Activated naive CD4-positive, alpha-beta T cell treated with anti-CD3 and anti-CD28 coated beads, Interleukin-2, amount 50 U/mL, for 16 hours (primary cell): ENCODE measurements at regions not wholly inside any gene's neighbourhood (a gene's known extent, or its start where the extent isn't known, plus 50 kb on each side); places are given as distances from the start of the nearest gene placed in this dataset.

Experiments used
- DNase-seq: peaks from one replicate; pipeline ENCODE4 v3.0.0-alpha.2; 2020

DNA sequence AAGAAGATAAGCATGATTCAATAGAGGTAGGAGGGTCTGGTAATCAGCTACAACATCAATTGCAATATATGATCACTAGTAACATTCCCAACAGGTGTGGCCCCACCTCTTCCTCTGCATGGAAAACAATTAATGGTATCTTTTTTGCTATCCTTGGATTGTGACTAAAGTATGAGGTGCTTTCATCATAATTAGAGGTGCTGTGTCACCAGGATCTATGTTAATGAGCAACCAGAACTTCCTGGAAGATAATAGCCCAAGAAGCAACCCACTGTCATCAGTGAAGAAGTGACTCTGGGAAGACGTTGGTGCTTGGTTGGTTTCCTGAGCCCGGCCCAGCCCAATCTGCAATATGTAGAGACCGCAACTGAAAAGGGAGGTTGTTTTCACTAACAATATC, 167.2 kb downstream of the SETD4 start:
- DNase-seq = no peak

DNA sequence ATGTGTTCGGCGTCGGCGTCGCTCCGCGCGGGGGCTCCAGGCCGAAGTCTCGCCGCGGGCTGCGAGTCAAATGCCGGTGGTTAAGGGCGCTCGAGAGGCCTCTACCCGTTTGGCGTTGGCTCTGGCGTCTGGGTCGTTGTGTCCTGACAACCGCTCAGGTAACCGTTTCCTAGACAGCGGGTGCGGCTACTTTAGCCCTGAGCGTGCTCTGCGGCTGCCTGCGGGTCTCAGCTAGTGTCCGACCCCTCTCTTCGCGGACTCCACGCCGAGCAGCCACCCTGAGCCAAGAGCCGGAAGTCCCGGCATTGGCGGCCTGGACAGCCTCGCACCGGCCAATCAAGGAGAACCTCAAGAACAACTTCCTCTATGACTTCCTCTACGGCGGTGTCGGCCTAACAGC, 173.4 kb downstream of the SETD4 start:
- no peak for DNase-seq

DNA sequence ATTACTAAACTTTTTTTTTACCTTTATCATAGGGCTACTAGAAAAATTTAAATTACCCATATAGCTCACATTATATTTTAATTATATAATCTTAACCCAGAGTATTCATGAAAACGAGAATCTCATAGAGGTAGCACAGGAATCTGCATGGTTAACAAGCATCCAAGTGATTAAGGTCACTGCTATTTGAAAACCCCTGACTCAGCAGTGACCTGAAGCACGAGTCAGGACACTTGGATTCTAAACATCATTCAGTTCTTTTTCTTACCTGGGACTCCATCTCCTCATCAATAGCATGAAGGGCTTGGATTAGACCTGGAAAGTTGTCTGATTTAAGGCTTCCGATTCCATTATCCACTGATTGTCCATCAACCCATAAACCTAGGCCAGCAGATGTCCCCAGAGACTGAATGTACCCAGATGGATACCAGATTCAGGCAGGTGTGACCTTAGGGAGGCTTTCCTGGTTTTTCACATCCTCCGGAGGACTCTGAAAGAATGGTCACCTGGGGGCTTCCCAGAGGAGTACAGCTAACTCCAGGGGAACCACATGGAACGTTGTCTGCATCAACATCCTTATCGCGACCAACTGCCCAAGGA, 174.3 kb downstream of the SETD4 start:
- no peak for DNase-seq

DNA sequence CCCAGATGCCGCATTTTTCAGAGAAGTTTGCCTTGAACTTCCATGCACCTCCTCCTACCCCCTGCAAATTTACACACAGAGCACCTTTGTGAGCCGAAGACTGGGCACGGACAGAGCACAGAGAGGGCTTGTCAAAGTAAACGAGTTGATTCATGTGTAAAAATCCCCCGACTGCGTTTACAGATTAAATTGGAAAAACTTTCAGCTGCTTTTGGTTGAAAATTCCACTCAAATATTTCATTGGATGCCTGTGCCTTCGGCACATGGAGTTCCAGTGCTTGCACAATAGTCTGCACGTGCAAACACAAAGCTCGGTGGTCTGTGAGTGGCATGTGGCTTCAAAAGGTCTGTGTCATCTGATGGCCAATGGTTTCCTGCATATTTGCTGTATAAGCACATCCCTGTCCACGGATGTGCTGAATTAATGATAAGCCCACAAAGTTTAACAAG, 177.5 kb downstream of the SETD4 start:
- no peak for DNase-seq

DNA sequence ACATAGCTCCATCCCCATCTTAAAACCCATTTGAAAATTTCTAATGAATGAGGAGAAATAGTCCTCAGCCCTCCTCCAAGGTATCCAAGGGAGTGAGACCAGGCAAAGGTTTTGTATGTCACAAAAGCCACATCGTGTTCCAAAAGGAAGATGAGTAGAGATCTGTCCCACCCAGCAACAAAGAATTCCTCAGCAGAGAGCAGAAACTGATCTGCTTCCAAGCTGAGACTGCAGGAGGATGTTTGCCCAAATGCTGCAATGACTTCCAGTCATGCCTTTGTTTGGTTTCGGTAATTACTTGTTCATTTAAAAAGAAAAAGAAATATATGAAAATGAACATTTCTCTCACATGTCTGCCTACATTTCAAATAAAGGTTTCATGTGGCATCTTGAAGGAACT, 186.9 kb downstream of the SETD4 start:
- DNase-seq = no peak

DNA sequence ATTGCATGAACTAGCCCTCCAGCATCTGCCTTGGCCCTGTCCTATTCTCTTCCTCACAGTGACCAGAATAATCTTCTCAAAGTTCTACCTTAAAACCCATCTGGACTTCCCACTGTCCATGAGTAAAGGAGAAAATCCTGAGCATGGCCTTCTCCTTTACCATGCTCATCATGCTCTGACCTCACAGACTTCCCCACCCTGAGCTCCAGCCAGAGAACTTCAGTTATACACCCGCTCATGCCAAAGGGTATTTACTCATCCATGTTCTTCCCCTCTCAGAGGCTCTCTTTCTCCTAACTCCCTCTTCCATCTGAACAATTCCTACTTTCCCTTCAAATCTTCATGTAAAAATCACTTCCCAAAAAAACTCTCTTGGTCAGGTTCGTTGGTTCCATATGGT, 188.4 kb downstream of the SETD4 start:
- DNase-seq = no peak

DNA sequence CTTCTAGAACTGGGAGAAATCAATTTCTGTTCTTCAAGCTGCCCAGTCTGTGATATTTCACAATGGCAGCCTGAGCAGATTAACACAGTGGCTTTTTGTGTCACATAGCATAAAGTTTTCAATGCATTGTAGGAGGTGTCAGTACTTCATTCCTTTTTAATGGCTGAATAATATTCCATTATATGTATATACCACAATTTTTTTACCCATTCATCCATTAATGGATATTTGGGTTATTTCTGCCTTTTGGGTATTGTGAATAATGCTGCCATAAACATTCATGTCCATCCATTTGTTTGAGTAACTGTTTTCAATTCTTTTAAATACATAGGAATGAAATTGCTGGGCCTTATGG, 191.5 kb downstream of the SETD4 start:
- no peak for DNase-seq

DNA sequence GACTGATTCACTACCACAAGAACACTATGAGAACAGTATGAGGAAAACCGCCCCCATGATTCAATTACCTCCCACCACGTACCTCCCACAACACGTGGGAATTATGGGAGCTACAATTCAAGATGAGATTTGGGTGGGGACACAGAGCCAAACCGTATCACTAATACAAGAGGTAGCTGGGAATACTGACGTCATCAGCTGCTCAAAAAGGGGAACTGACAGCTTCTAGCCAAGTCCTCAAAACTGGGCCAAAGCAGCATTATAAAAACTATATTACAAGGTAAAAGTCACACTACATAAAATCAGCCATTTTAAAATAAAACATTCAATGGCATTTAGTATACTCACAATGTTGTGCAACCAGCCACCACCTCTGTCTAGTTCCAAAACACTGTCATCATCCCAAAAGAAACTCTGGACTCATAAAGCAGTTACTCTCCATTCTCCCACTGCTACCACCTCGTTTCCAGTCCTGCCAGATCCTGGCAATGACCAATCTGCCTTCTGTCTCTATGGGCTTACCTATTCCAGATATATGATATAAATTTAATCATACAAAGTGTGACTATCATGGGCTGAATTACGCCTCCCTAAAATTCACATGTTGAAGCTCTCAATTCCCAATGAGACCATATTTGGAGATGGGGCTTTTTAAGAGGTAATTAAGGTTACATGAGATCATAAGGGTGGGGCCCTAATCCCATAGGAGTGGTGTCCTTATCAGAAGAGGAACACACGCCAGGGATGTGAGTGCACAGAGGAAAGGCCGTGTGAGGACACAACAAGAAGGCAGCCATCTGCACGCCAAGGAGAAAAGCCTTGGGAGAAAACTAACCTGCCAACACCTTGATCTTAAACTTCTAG, 192.1 kb downstream of the SETD4 start:
- DNase-seq = no peak

DNA sequence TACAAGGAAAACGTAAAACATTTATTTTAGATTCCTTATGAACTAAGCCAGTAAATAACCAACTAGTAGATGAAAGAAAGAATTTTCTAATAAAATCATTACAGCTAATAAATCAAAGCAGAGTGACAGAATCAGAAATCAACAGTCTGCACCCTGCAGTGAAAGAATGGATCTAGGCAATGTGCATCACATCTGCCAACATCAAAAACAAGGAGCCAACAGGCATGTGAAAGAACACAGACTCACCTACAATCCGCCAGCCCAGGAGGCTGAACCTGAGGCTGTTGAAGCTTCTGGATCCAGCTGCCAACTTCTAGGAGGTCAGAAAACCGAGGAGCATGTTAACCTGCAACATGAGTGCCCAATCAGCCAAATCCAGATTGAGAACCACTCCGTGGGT, 196.3 kb downstream of the SETD4 start:
- DNase-seq = no peak

DNA sequence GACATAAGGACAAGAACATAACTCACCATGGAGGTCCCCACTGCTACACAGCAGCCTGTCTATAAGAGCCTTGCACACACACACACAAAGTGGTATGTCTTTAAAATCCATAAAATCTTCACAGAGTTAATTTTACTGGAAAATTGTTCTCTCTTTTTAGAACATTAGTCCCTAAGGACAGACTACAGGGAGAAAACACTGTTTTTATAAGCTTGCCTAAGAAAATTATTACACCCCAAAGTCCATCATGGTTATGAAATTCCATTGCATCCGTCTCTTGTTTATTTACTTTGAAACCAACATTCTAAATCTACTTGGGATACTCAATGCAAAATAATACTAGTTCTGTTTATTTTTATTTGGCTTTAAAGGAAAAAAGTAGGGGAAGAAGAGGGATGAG, 197.4 kb downstream of the SETD4 start:
- DNase-seq = no peak

DNA sequence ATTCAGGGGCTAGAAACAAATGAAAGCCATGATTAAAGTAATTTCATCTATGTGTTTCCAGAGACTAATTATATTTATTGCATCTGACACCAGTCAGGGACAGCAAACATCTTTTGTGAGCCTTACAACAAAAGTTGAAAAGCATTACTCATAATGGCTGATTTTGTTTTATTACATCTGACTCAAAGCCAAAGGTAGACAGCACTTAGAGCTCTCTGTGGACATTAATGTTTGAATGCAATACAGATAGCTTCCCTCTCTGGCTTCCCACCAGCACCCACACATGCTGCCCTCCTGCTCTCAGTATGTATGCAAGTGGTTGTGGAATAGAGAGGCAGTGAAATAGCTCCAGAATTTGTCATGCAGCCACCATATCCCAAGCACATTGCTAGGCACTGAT, 198.7 kb downstream of the SETD4 start:
- DNase-seq = no peak

DNA sequence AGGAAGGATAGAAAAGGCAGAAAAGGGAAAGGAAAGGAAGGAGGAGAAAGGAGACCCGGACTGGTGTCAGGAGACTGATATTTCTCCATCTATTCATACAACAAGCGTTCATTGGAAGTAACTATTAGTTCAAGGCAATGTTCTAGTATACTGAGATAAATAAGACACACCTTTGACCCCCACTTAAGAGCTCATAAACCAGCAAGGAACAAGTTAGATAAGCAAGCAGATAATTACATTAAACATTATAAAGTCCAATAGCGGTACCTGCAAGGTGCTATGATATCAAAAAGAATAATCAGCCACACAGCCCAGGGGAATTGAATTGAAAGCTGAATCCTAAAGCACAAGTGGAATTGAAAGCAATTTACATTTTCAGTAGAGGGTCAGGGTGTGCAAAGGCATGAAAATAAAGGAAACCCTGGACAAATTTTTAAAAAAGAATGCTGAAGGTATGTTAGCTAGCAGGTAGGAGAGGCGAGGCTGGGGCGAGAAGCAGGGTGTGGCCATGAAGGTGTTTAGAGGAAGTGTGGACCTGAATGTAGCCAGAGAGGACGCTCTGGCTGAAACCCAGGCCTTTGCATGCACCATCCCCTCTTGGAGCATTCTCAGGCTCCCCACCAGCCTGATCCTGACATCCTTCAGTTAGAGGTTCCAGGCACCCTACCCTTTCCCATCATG, 200.0 kb downstream of the SETD4 start:
- DNase-seq = no peak

DNA sequence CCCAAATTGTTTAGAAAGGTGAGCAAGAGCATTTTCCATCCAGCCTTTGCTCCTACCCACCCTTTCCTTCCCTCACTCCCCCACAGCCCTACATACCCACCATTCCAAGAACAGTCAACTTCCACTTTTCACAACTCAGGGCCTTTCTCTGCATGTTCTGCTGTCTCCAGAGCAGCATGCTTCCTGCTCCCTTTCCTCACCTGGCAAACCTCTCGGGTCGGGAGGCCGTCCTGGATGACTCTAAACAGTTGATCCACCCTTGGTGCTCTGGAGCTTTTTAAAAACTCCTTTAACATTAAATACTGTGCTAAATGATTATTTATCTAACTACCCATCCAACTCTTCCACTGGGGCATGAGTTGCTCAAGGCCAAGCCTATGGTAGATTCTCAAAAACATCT, 200.6 kb downstream of the SETD4 start:
- no peak for DNase-seq

DNA sequence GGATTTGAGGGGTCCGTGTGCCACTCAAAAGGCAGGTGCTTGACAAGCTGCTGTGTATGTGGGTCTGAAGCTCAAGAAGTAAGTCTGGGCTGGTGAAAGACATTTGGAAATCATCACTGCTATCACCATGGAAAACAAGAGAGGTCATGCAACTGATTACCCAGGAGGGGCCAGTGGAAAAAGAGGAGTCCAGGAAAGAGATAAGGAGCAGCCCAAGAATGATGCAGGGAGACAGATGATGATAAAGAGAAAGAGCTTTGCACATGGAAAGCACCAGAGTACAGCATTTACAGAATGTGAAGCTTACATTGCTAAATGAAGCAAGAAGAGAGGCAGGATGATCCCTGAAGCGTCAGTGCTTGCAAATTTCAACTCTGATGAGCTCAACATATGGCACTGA, 203.2 kb downstream of the SETD4 start:
- no peak for DNase-seq

DNA sequence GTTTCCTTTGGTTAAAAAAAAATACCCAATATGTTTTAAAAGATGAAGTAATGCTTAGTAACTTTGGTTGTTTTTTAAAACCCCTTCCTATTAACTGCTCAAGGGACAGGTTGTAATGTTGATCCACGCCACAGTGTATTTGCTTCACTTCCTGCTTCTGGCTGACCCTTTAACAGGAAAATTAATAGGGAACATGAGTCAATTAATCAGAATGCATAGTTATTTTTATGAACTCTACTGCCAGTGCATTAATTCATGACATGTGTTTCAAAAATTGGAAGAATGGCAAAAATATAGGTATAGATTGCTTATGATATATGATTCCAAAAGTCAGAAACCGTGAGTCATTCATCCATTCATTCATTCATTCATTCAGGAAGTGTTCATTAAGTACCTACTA, 204.8 kb downstream of the SETD4 start:
- no peak for DNase-seq

DNA sequence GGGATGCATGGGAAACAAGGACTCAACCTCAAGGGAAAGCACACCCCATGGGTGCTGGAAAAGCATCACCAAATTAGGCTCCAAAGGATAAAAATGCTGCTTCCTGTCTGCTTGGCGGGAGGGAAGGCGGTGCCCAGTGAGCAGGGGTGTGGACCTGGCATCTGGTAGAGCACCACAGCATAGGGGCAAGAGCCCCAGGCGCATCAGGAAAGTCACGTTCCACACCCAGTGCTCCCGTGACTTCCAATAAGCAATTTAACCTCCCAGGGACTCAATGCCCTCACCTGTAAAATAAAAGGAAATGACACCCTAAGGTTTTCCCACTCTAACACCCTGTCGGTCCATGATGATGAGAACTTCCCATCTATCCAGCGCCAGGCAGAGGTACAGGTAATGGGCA, 206.0 kb downstream of the SETD4 start:
- DNase-seq = no peak

DNA sequence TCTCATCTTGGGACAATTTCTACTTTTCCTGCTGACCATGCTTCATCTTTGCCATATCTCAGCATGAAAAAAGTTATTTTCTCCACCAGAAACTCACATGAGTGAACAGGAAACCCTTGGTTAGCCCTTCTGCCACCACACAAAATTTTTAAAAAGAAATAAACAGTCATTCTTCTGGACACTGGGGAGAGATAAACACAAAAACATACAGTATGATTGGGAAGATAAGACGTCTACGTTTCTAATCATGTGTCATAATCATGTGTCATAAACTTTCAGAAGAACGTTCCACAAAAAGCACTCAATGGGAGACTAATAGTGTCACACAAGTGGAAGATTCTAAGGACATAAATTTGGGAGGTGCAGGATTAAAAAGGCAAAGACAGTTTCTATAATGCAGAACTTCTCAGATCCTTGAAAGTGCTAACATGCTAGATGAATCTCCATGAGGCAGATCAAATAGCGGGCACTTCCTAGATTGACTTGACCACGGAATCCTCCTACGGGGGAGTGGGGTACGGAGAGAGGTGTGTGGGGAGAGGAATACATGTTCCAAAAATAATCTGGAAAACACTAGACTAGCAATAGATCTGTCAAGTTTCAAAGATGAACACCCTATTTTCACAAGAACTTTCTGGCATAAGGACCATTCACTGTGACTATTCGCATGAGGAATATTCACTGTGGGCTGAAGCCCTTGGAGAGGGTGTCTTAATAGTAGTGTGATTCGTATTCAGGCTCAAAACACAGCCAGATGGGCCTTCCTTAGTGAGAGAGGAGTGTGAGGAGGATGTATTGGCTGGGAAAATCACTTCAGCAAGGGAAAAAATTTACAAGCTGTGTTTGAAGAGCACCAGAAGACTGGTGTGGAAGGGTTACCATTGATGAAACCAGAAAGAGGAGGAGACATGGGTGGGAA, 206.7 kb downstream of the SETD4 start:
- no peak for DNase-seq

DNA sequence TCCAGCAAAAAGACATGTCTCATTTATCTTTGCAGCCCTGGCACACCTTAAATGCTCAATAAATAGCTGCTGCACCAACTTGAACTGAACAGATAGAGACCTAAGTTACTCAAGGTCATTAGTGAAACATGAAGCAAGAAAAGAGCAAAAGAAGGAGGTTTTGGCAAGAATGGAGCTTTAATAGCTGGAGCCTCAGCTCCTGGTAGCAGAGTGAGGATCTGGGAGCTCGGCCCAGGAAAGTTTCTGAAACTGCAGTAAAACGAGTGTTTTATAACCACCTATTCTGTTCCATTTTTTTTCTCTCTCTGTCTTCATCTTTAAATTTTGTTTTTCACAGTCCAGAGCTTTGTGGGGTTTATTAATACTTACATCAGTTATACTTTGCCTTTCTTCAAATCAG, 207.5 kb downstream of the SETD4 start:
- no peak for DNase-seq

DNA sequence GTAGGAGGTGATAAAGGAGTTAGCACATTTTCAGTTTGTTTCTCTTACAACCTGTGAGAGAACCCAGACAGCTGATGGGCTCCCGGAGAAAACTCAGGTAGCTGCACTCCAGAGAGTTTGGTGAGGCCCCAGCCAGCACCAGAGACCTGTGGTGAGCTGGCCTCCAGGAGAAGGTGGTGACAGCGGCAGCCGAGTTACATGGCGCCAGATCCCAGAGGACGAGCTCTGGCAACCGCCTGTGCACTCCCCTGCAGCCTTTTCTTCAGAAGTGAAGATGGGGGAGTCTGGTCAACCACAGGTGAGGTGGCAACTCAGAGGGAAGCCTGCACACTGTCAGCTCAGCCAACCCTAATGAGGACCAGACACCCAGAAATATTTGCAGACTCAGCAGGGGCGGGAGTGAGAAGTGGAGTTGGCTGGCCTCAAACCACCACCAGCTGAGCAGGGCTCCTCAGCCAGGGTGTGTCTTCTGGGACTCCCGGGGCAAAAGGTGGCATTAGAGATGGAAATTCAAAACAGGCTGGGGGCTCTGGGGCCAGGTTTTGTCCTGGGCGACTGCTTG, 209.7 kb downstream of the SETD4 start:
- DNase-seq = no peak

DNA sequence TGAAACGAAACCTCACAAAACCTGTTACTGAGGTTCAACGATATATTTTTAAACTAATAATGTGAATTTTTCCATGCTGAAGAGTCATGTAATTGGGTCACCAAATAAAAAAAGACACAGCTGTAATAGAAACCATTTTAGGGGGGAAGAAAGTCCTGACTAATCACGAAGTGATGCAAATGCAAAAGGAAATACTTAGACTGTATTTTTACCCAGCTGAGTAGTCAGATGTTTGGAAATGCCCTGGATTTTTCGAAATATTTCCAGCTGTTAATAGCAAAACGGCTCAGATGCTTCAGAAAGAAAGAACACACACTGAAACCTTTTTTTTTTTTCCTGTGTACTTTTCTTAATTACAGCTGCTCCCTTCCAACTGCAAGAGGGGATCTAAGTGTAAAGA, 210.3 kb downstream of the SETD4 start:
- DNase-seq = no peak

DNA sequence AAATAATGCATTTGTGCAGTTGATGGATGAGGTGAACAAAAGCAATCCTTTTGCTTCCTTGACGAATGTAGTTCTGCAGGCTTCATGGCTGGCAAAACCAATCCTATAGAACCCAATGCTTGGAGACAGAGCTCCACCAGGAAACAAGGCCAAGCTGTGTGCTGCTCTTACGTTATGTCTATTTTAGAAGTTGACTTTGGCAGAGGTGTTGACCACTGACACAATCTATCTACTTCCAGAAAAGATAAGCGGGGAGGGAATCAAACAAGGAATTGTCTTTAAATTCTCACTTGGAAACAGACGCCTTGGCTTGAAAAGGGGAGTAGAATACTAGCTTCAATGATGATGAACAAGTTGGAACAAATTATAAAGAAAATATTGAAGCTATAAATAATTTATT, 211.2 kb downstream of the SETD4 start:
- DNase-seq = no peak

DNA sequence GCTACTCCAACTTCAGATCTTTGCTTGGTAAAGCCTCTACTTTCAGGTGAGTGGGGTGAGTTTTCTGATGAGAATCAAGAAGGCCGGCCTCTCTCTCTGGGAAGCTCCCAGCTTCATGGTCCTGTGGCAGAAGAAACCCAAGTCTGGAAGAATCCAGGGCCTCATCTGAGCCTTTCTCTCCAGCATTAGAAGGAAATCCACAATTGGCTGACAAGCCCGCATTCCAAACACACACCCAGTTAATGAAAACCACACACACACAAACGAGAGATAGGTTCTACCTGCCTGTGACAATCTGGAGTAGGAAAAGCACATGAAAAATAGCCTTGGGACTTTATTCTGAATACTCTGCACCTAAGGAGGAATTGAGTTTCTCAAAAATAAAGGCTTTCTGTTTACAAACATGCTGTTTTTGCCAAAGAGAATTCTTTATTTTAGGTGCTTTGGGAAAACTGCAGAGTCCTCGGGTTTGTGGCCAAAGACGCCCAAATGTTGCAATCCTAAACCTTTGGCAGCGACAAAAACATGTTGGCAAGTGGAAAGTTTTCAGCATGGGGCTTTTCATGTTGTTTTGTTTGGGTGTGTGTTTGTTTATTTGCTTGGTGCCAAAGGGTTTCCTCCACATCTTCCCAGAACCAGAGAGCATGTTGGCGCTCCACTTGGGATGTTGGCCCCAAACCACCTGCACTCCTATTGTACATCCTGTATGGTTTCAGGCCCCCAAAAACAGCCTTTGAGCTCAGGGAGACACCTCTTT, 216.2 kb downstream of the SETD4 start:
- DNase-seq = no peak
